Breast epithelium (tissue), 3 donors: ENCODE measurements at regions not wholly inside any gene's neighbourhood (a gene's known extent, or its start where the extent isn't known, plus 50 kb on each side); places are given as distances from the start of the nearest gene placed in this dataset.

ENCODE experiments used
- POLR2A ChIP-seq: fragments of 450-650 bp; IDR thresholded peaks from one replicate; pipeline ENCODE4 v1.6.1; 2016; ENCODE audit warnings: antibody characterized with exemption, mild to moderate bottlenecking, moderate library complexity
- POLR2AphosphoS5 ChIP-seq, 3 donors: sonication (generic); formaldehyde crosslinking; IDR thresholded peaks; one replicate each; pipeline ENCODE4 v1.6.1; 2017; ENCODE audit warnings: antibody characterized with exemption in 3 of 3
- TF ChIP-seq, protein P1 (sequence below), 3 donors: fragments of 450-650 bp; IDR thresholded peaks; one replicate each; pipeline ENCODE4 v1.5.1; 2016 to 2017; ENCODE audit warnings: antibody characterized with exemption in 3 of 3, mild to moderate bottlenecking in 3 of 3, moderate library complexity in 3 of 3

DNA sequence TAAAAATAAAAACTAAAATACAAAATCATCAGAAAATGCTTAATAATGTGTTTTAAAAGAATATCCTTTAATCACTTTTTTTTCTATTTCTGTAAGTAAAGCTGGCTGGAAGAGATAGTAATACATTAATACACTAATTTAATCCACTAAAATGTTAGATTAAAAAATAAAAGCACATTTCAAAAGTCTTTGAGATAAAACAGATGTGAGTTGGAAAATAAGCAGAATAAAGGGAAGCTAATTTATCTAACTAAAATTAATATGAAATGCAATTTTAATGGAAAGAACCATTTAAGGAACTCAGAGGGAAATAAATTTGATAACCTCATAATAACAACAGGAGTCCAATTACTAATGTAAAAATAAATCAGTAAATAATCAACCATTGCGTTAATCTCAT lies 774.8 kb upstream of the MBL2 start:
- TF ChIP-seq, protein P1, sequence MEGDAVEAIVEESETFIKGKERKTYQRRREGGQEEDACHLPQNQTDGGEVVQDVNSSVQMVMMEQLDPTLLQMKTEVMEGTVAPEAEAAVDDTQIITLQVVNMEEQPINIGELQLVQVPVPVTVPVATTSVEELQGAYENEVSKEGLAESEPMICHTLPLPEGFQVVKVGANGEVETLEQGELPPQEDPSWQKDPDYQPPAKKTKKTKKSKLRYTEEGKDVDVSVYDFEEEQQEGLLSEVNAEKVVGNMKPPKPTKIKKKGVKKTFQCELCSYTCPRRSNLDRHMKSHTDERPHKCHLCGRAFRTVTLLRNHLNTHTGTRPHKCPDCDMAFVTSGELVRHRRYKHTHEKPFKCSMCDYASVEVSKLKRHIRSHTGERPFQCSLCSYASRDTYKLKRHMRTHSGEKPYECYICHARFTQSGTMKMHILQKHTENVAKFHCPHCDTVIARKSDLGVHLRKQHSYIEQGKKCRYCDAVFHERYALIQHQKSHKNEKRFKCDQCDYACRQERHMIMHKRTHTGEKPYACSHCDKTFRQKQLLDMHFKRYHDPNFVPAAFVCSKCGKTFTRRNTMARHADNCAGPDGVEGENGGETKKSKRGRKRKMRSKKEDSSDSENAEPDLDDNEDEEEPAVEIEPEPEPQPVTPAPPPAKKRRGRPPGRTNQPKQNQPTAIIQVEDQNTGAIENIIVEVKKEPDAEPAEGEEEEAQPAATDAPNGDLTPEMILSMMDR (IDR thresholded peaks at IDR 0.05): no peak
- TF ChIP-seq POLR2A: no peak
- no peak for TF ChIP-seq POLR2AphosphoS5 (IDR thresholded peaks at IDR 0.05)
